Neuronal stem cell (in vitro differentiated cells): ENCODE measurements at regions not wholly inside any gene's neighbourhood (a gene's known extent, or its start where the extent isn't known, plus 50 kb on each side); places are given as distances from the start of the nearest gene placed in this dataset.

Experiments
- DNase-seq: peaks from one replicate; pipeline ENCODE4 v3.0.0-alpha.2; 2013; ENCODE audit warnings: low spot score
- H2AFZ ChIP-seq: one replicate; pipeline ENCODE4 v1.6.1; 2013; ENCODE audit warnings: mild to moderate bottlenecking, low read length, inconsistent platforms
- H2AK5ac ChIP-seq: 2 replicates; pipeline ENCODE4 v1.6.1; 2013; ENCODE audit warnings: low read depth, mild to moderate bottlenecking, inconsistent platforms, low read length, moderate library complexity, mixed read lengths
- H2BK120ac ChIP-seq: 2 replicates; pipeline ENCODE4 v1.6.1; 2013; ENCODE audit warnings: low read depth, mild to moderate bottlenecking, inconsistent platforms, low read length, moderate library complexity, mixed read lengths
- H2BK12ac ChIP-seq: one replicate; pipeline ENCODE4 v1.6.1; 2013; ENCODE audit warnings: low read length, inconsistent platforms
- H2BK15ac ChIP-seq: 2 replicates; pipeline ENCODE4 v1.6.1; 2013; ENCODE audit warnings: mild to moderate bottlenecking, low read length, inconsistent platforms, mixed read lengths
- H2BK5ac ChIP-seq: one replicate; pipeline ENCODE4 v1.6.1; 2013; ENCODE audit warnings: inconsistent platforms, mild to moderate bottlenecking, low read length, moderate library complexity
- H3K14ac ChIP-seq: one replicate; pipeline ENCODE4 v1.6.1; 2013; ENCODE audit warnings: low read length, inconsistent platforms
- H3K18ac ChIP-seq: 2 replicates; pipeline ENCODE4 v1.6.1; 2013; ENCODE audit warnings: low read length, inconsistent platforms
- H3K23ac ChIP-seq: 2 replicates; pipeline ENCODE4 v1.6.1; 2013; ENCODE audit warnings: low read depth, mild to moderate bottlenecking, mixed read lengths, low read length, inconsistent platforms; ENCODE audit not compliant: poor library complexity
- H3K27ac ChIP-seq: replicated peaks from 3 replicates; pipeline ENCODE4 v1.5.1; 2013; ENCODE audit warnings: low read length, inconsistent platforms
- H3K27me3 ChIP-seq, 3 experiments: 2 replicates each; pipeline ENCODE4 v1.6.1; 2013; ENCODE audit warnings: low read length in 3 of 3, mild to moderate bottlenecking in 2 of 3, inconsistent platforms in 1 of 3, low read depth in 1 of 3, mixed read lengths in 1 of 3, moderate library complexity in 1 of 3; ENCODE audit not compliant: control insufficient read depth in 3 of 3, insufficient read depth in 3 of 3
- H3K36me3 ChIP-seq, 2 donors: replicated peaks in 1 of 2; 2 replicates each; pipeline ENCODE4 v1.6.1; 2013; ENCODE audit warnings: low read length in 2 of 2; ENCODE audit not compliant: control insufficient read depth in 2 of 2, insufficient read depth in 2 of 2
- H3K4ac ChIP-seq: 2 replicates; pipeline ENCODE4 v1.6.1; 2013; ENCODE audit warnings: inconsistent platforms, mild to moderate bottlenecking, low read length, moderate library complexity
- H3K4me1 ChIP-seq, 2 donors: 1 replicate in 1 of 2; 2 replicates in 1 of 2; pipeline ENCODE4 v1.6.1; 2013; ENCODE audit warnings: low read length in 2 of 2, low read depth in 1 of 2; ENCODE audit not compliant: control insufficient read depth in 2 of 2, insufficient read depth in 1 of 2
- H3K4me2 ChIP-seq: one replicate; pipeline ENCODE4 v1.6.1; 2013; ENCODE audit warnings: mild to moderate bottlenecking, low read length, inconsistent platforms; ENCODE audit not compliant: insufficient read depth, poor library complexity, severe bottlenecking
- H3K4me3 ChIP-seq, 2 donors: 2 replicates each; pipeline ENCODE4 v1.5.1; 2013; ENCODE audit warnings: low read length in 2 of 2, mild to moderate bottlenecking in 2 of 2, inconsistent platforms in 1 of 2, moderate library complexity in 1 of 2
- H3K79me1 ChIP-seq: one replicate; pipeline ENCODE4 v1.6.1; 2013; ENCODE audit warnings: low read depth, mild to moderate bottlenecking, inconsistent platforms, low read length, moderate library complexity
- H3K9ac ChIP-seq: one replicate; pipeline ENCODE4 v1.6.1; 2013; ENCODE audit warnings: mild to moderate bottlenecking, low read depth, low read length, inconsistent platforms; ENCODE audit not compliant: poor library complexity
- H3K9me3 ChIP-seq, 2 donors: replicated peaks in 1 of 2; 2 replicates each; pipeline versions ENCODE3 to v1.6.1; 2013; ENCODE audit warnings: low read length in 2 of 2, mild to moderate bottlenecking in 2 of 2, inconsistent platforms in 1 of 2, low read depth in 1 of 2, mixed read lengths in 1 of 2, moderate library complexity in 1 of 2; ENCODE audit not compliant: control insufficient read depth in 2 of 2, insufficient read depth in 1 of 2
- H4K8ac ChIP-seq: one replicate; pipeline ENCODE4 v1.6.1; 2013; ENCODE audit warnings: low read depth, mild to moderate bottlenecking, inconsistent platforms, low read length, moderate library complexity
- H4K91ac ChIP-seq: one replicate; pipeline ENCODE4 v1.6.1; 2013; ENCODE audit warnings: low read length, low read depth, mild to moderate bottlenecking, inconsistent platforms; ENCODE audit not compliant: poor library complexity
- WGBS, 2 donors: extraction: QIAGEN DNeasy Blood & Tissue Kit; methylation state at CpG; one replicate each; pipeline ENCODE4 v1.1.7; 2013; ENCODE audit warnings: missing lambda C conversion rate in 2 of 2, mixed read lengths in 1 of 2; ENCODE audit not compliant: insufficient read length in 2 of 2, insufficient replicate concordance in 1 of 2; ENCODE audit errors: extremely low coverage in 2 of 2; 5-methylcytosine and 5-hydroxymethylcytosine counted together

DNA sequence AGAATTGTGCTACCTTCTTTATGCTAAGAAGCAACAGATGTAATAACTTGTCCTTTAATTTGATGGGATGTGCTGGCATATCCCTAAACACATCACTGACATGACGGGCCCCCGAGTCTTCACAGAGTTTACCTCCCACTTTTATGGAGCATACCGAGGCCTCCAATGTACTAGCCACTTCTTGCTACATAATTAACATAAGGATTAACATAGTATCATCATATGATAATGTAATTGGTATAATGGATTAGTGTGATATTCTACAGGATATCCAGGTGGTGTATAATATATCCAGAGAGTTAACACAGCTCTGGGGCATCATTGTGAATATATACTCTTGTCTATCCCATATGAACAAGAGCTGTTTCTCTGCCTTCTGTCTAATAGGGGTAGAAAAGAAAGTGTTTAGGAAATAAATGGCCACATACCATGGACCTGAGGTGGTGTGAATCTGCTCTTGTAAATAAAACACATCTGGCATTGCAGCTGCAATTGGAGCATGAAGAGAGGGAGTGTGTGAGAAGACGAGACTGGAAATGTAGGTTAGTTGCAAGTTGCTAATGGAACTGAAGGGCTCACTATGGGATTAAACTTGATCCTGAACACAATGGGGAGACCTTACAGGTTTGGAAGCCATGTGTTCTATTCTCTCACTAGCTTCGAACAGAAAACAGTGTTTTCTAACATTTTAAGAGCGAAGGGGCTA is 102.3 kb downstream of the IYD start:
- DNase-seq = no peak
- Histone ChIP-seq H3K27me3 (peaks cover 0 to 3% (median 0%) of the 10 kb centered on the region in 3 experiments), H3K18ac (no peak overlapping the region), H3K79me1 (no peaks in the 10 kb centered on the region), H3K23ac (no peak overlapping the region), H3K4me1 (no peaks in the 10 kb centered on the region), H3K14ac (no peak overlapping the region), H4K91ac (no peak overlapping the region), H4K8ac (no peak overlapping the region), H3K4me3 (no peak overlapping the region), H3K9ac (no peak overlapping the region), H2BK5ac (no peak overlapping the region), H3K36me3 (no peaks in the 10 kb centered on the region), H2BK12ac (no peak overlapping the region), H3K9me3 (no peaks in the 10 kb centered on the region), H2BK15ac (no peak overlapping the region), H2AFZ (no peak overlapping the region), H3K27ac (no peak overlapping the region), H2BK120ac (no peak overlapping the region), H2AK5ac (no peak overlapping the region), H3K4ac (no peak overlapping the region), H3K4me2 (no peak overlapping the region)
- no CpG with 5 or more reads among the region's 6 CpGs for WGBS, 2 donors

DNA sequence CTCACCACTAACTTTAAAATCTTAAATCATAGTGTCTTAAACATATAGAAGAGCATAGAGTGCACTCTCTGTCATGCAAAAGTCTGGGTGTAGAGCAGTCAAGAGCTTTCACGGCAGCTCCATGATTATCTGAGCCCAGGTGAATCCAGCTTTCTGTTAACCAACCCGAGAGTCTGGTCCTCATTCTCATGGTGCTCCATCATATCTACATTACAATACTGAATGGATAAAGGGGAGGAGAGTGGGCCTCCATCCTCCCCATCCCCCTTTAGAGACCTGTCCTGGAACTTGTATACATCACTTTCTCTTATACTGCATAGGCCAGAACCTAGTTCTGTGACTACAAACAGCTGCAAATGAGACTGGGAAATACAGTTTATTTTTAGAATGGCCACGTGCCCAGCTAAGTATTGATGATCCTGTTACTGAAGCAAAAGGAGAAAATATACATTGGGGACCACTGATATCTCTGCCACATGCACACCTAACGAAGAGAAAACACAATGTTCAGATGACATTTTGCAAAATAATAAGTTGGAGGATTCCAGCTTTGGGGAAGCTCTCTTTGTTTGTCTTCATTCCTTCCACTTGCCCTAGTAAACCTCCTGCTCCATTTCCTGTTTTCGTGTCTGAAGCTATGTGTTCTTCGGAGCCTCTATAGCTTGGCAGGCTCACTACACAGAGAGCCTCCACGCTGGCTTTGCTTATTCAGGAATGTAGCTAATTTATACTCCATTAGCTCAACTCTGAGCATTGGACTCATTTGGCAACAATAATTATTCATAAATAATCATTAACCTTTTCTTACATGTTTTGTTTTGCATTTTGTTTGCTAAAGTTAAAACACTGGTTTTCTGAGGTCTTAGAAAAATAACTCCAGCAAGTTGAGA is 110.1 kb downstream of the IYD start:
- H2BK5ac ChIP-seq = no peak overlapping the region
- no peak overlapping the region for H3K4me2 ChIP-seq
- H3K27me3 ChIP-seq = no peaks in the 10 kb centered on the region
- no peak overlapping the region for H2BK12ac ChIP-seq
- no peak overlapping the region for H4K8ac ChIP-seq
- no peak overlapping the region for H3K23ac ChIP-seq
- H2AK5ac ChIP-seq = no peak overlapping the region
- peak overlapping the region; percentile 16 for H2AFZ ChIP-seq
- H3K18ac ChIP-seq = no peak overlapping the region
- no peak overlapping the region for H3K4ac ChIP-seq
- no CpG with 5 or more reads among the region's 7 CpGs for WGBS, 2 donors
- H2BK120ac ChIP-seq = no peak overlapping the region
- H3K79me1 ChIP-seq = no peaks in the 10 kb centered on the region
- H3K9ac ChIP-seq = no peak overlapping the region
- no peak overlapping the region for H3K14ac ChIP-seq
- H2BK15ac ChIP-seq = no peak overlapping the region
- no peak overlapping the region for H3K4me3 ChIP-seq
- no peaks in the 10 kb centered on the region for H3K36me3 ChIP-seq
- H3K27ac ChIP-seq = no peak overlapping the region
- H3K9me3 ChIP-seq = no peaks in the 10 kb centered on the region
- peaks cover 0 to 8% of the 10 kb centered on the region in 2 donors for H3K4me1 ChIP-seq
- no peak for DNase-seq
- no peak overlapping the region for H4K91ac ChIP-seq

DNA sequence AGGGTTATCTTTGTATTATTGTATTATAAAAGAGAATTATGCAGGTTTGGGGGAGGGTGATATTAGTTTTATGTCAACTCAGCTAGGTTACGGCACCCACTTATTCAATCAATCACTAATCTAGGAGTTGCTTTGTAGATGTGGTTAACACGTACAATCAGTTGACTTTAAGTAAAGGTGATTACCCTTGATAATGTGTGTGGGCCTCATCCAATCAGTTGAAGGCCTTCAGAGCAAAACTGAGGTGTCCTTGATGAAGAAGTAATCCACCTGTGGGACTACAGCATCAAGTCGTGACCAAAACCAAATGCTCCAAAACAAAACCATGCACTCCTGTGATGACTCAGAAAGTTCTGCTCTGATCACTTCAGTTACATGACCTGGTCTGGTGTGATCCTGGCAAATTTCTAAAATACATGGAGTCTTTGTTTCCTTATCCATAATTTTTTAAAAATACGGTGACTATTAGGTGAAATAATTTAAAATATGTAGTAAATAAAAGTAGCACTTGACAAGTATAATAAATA is 114.1 kb downstream of the IYD start:
- H3K79me1 ChIP-seq = no peaks in the 10 kb centered on the region
- H3K9ac ChIP-seq = no peak overlapping the region
- H4K8ac ChIP-seq = no peak overlapping the region
- no peak overlapping the region for H2AFZ ChIP-seq
- H3K4me1 ChIP-seq = peaks cover 0 to 11% of the 10 kb centered on the region in 2 donors
- no peaks in the 10 kb centered on the region for H3K27me3 ChIP-seq
- H3K9me3 ChIP-seq = no peaks in the 10 kb centered on the region
- no peak overlapping the region for H2BK120ac ChIP-seq
- H3K4ac ChIP-seq = no peak overlapping the region
- no peak overlapping the region for H4K91ac ChIP-seq
- H2BK5ac ChIP-seq = no peak overlapping the region
- H3K18ac ChIP-seq = no peak overlapping the region
- H3K4me3 ChIP-seq = no peak overlapping the region
- H3K27ac ChIP-seq = no peak overlapping the region
- no peak for DNase-seq
- H3K23ac ChIP-seq = no peak overlapping the region
- no peak overlapping the region for H2BK12ac ChIP-seq
- no peak overlapping the region for H2AK5ac ChIP-seq
- no peaks in the 10 kb centered on the region for H3K36me3 ChIP-seq
- no peak overlapping the region for H3K14ac ChIP-seq
- no CpG with 5 or more reads among the region's 4 CpGs for WGBS, 2 donors
- no peak overlapping the region for H2BK15ac ChIP-seq
- no peak overlapping the region for H3K4me2 ChIP-seq
